Endothelial cell of umbilical vein (primary cell): ENCODE measurements at regions not wholly inside any gene's neighbourhood (a gene's known extent, or its start where the extent isn't known, plus 50 kb on each side); places are given as distances from the start of the nearest gene placed in this dataset.
"Not testable (repeated sequence)": the region's sequence is repeated elsewhere in the genome, so short reads cannot be mapped to it uniquely, and the experiment has no call there.

Source experiments
- BruUV-seq: library from RNA; stranded (reverse); fragments of 400-500 nt; replicated peaks from 2 replicates; lab custom pipeline; 2021; lab: Mats Ljungman, UMichigan
- CTCF ChIA-PET: fragments of 300-600, 350-600 bp; sonication (Branson Sonifier 250); formaldehyde crosslinking; loops from one replicate; lab custom pipeline; 2021; ENCODE audit warnings: antibody characterized with exemption, inconsistent platforms; lab: Charles Lee
- POLR2A ChIA-PET: fragments of 300-600, 350-600 bp; sonication (Branson Sonifier 250); formaldehyde crosslinking; loops from one replicate; lab custom pipeline; 2021; ENCODE audit warnings: antibody characterized with exemption, inconsistent platforms; lab: Charles Lee
- DNase-seq: peaks from one replicate; pipeline ENCODE4 v3.0.0-alpha.2; 2011; ENCODE audit warnings: low read depth, low spot score
- FAIRE-seq: peaks from 2 replicates; lab custom pipeline; 2011; peaks lifted over from hg19 to GRCh38; lab: Jason Lieb, UNC
- H2AFZ ChIP-seq: 2 replicates; pipeline ENCODE4 v1.6.0; 2012; ENCODE audit warnings: low read depth, low read length, control low read depth, inconsistent platforms
- H3K27ac ChIP-seq: 2 replicates; pipeline ENCODE4 v1.5.1; 2011; ENCODE audit warnings: low read depth, mild to moderate bottlenecking, control low read depth, low read length, moderate library complexity; ENCODE audit not compliant: insufficient read depth
- H3K27me3 ChIP-seq, 2 experiments: 2 replicates each; pipeline versions ENCODE4 v1.6.0 to v1.6.1; 2011; ENCODE audit warnings: low read length in 2 of 2, mixed read lengths in 1 of 2; ENCODE audit not compliant: control insufficient read depth in 2 of 2, insufficient read depth in 2 of 2
- H3K36me3 ChIP-seq, 2 experiments: 2 replicates in 1 of 2; 3 replicates in 1 of 2; pipeline ENCODE4 v1.5.1; 2011; ENCODE audit warnings: low read length in 2 of 2, mild to moderate bottlenecking in 1 of 2, moderate library complexity in 1 of 2; ENCODE audit not compliant: control insufficient read depth in 2 of 2, insufficient read depth in 2 of 2; ENCODE audit errors: extremely low read depth in 1 of 2
- H3K4me1 ChIP-seq: 3 replicates; pipeline ENCODE4 v1.5.1; 2011; ENCODE audit warnings: mild to moderate bottlenecking, low read length; ENCODE audit not compliant: control insufficient read depth, insufficient read depth; ENCODE audit errors: extremely low read depth
- H3K4me2 ChIP-seq: 2 replicates; pipeline ENCODE4 v1.6.1; 2011; ENCODE audit warnings: low read length, control low read depth, mixed read lengths; ENCODE audit not compliant: insufficient read depth
- H3K4me3 ChIP-seq, 3 experiments: fragments of 200-600 bp in 1 of 3; sonication (generic), shearing (Covaris generic) in 1 of 3; replicated peaks in 1 of 3; 2 replicates each; pipeline ENCODE4 v1.5.1; 2011 to 2016; ENCODE audit warnings: control low read depth in 3 of 3, low read length in 3 of 3, mild to moderate bottlenecking in 2 of 3, inconsistent platforms in 1 of 3, low read depth in 1 of 3, moderate library complexity in 1 of 3; ENCODE audit not compliant: insufficient read depth in 1 of 3
- H3K79me2 ChIP-seq: 2 replicates; pipeline ENCODE4 v1.6.0; 2012; ENCODE audit warnings: low read length, inconsistent platforms; ENCODE audit not compliant: control insufficient read depth, insufficient read depth
- H3K9ac ChIP-seq: replicated peaks from 2 replicates; pipeline ENCODE3; 2011; ENCODE audit warnings: low read length, control low read depth; ENCODE audit not compliant: insufficient read depth; ENCODE audit errors: extremely low read depth
- H3K9me1 ChIP-seq: replicated peaks from 3 replicates; pipeline ENCODE4 v1.6.0; 2011; ENCODE audit warnings: mild to moderate bottlenecking, low read length; ENCODE audit not compliant: control insufficient read depth, insufficient read depth; ENCODE audit errors: extremely low read depth
- H3K9me3 ChIP-seq: replicated peaks from 2 replicates; pipeline ENCODE4 v1.5.1; 2012; ENCODE audit warnings: low read length, inconsistent platforms; ENCODE audit not compliant: control insufficient read depth, insufficient read depth
- H4K20me1 ChIP-seq: replicated peaks from 2 replicates; pipeline ENCODE3; 2011; ENCODE audit warnings: mild to moderate bottlenecking, low read length; ENCODE audit not compliant: control insufficient read depth, insufficient read depth; ENCODE audit errors: extremely low read depth
- CTCF ChIP-seq, 2 donors: IDR thresholded peaks; 1 replicate in 1 of 2; 2 replicates in 1 of 2; pipeline ENCODE4 v1.5.1; 2011; ENCODE audit warnings: low read length in 2 of 2, mild to moderate bottlenecking in 2 of 2, moderate library complexity in 2 of 2, control low read depth in 1 of 2, inconsistent platforms in 1 of 2, low read depth in 1 of 2; ENCODE audit not compliant: insufficient read depth in 1 of 2; ENCODE audit errors: extremely low read depth in 1 of 2
- EZH2 ChIP-seq: IDR thresholded peaks from 2 replicates; pipeline ENCODE4 v1.6.1; 2012; ENCODE audit warnings: borderline replicate concordance, low read depth, mild to moderate bottlenecking, moderate library complexity, low read length, inconsistent platforms; ENCODE audit not compliant: severe bottlenecking
- FOS ChIP-seq: IDR thresholded peaks from 2 replicates; pipeline ENCODE4 v1.6.1; 2011; ENCODE audit warnings: mild to moderate bottlenecking, low read length, moderate library complexity, borderline replicate concordance; ENCODE audit not compliant: insufficient read depth
- GATA2 ChIP-seq: IDR thresholded peaks from 2 replicates; pipeline ENCODE4 v1.7.0; 2011; ENCODE audit warnings: low read depth, mild to moderate bottlenecking, moderate library complexity, mixed read lengths, low read length; ENCODE audit not compliant: insufficient read length, insufficient read depth
- JUN ChIP-seq: IDR thresholded peaks from 2 replicates; pipeline ENCODE4 v1.6.1; 2011; ENCODE audit warnings: borderline replicate concordance, low read depth; ENCODE audit not compliant: insufficient read length, insufficient read depth
- MYC ChIP-seq: IDR thresholded peaks from one replicate; pipeline ENCODE4 v1.6.1; 2011; ENCODE audit warnings: mild to moderate bottlenecking, low read depth, low read length
- POLR2A ChIP-seq: IDR thresholded peaks from 2 replicates; pipeline ENCODE4 v1.6.1; 2012; ENCODE audit warnings: low read depth, mild to moderate bottlenecking, control low read depth, low read length
- POLR2AphosphoS5 ChIP-seq: IDR thresholded peaks from 2 replicates; pipeline ENCODE4 v1.6.1; 2012; ENCODE audit warnings: low read depth, mild to moderate bottlenecking, control low read depth, low read length, moderate library complexity; ENCODE audit not compliant: insufficient read depth
- dilution Hi-C: fragments of 300-500 bp; cut with MboI; formaldehyde crosslinking; loops from one replicate; pipeline ENCODE4 v1.15.0; 2019; ENCODE audit warnings: low sequenced_read_pairs; ENCODE audit not compliant: extremely low pct_ligation_motif_present
- intact Hi-C: fragments of 100-400 bp; cut with micrococcal nuclease; formaldehyde crosslinking; loops from one replicate; pipeline ENCODE4 v1.10.0; 2022
- TF ChIP-seq, protein P1 (sequence below): IDR thresholded peaks from 2 replicates; pipeline ENCODE4 v1.6.1; 2011; ENCODE audit not compliant: insufficient read depth, insufficient read length

- Histone ChIP-seq H3K9me1 (no peaks in the 10 kb centered on the region), H3K4me1 (no peaks in the 10 kb centered on the region), H3K9me3 (no peaks in the 10 kb centered on the region), H3K4me2 (no peak overlapping the region), H3K27ac (no peak overlapping the region), H2AFZ (no peak overlapping the region), H3K27me3 (no peaks in the 10 kb centered on the region), H3K9ac (no peak overlapping the region), H3K4me3 (no peak overlapping the region), H4K20me1 (no peaks in the 10 kb centered on the region), H3K79me2 (no peaks in the 10 kb centered on the region), H3K36me3 (no peaks in the 10 kb centered on the region)
- intact Hi-C loops (no loop called here), dilution Hi-C loops (no loop called here)
- ChIA-PET POLR2A (no interaction called here), CTCF (no interaction called here)
- TF ChIP-seq POLR2AphosphoS5 (no peak), CTCF (IDR thresholded peaks at IDR 0.05; ENCODE audit: extremely low read depth in 1 of 2, insufficient read depth in 1 of 2, low read depth in 1 of 2, low read length in 2 of 2) (no peak), GATA2 (no peak), EZH2 (no peak), FOS (no peak), POLR2A (no peak), JUN (no peak), MYC (no peak)
- TF ChIP-seq, protein P1, sequence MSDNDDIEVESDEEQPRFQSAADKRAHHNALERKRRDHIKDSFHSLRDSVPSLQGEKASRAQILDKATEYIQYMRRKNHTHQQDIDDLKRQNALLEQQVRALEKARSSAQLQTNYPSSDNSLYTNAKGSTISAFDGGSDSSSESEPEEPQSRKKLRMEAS = no peak
- FAIRE-seq (no peak), DNase-seq (no peak)
- no TSS peak for BruUV-seq
These were observed 757.5 kb upstream of the CTNND2 start for GRCh38 chr5:12661617-12662370.

- H2AFZ ChIP-seq, FAIRE-seq, H3K9ac ChIP-seq, DNase-seq, intact Hi-C loops, H4K20me1 ChIP-seq, dilution Hi-C loops, CTCF ChIA-PET, BruUV-seq, H3K79me2 ChIP-seq, POLR2A ChIA-PET, H3K4me1 ChIP-seq, H3K27me3 ChIP-seq, H3K9me1 ChIP-seq, H3K9me3 ChIP-seq, H3K4me2 ChIP-seq, H3K36me3 ChIP-seq, H3K4me3 ChIP-seq, H3K27ac ChIP-seq: not testable (repeated sequence)
These were observed 756.2 kb upstream of the CTNND2 start for GRCh38 chr5:12660279-12661107.
